Omental fat pad (tissue), 3 donors: ENCODE measurements at regions not wholly inside any gene's neighbourhood (a gene's known extent, or its start where the extent isn't known, plus 50 kb on each side); places are given as distances from the start of the nearest gene placed in this dataset.

Experiments
- ATAC-seq: fragments of 150-250 bp; one replicate; pipeline ENCODE4 v1.9.1; 2016; ENCODE audit warnings: mild to moderate bottlenecking, moderate library complexity; ENCODE audit not compliant: low FRiP score
- DNase-seq: peaks from one replicate; pipeline ENCODE4 v3.0.0-alpha.2; 2019; ENCODE audit warnings: low spot score
- CTCF ChIP-seq, 3 donors: fragments of 450-650 bp; IDR thresholded peaks; one replicate each; pipeline ENCODE4 v1.5.1; 2016 to 2017; ENCODE audit warnings: antibody characterized with exemption in 3 of 3, mild to moderate bottlenecking in 3 of 3, moderate library complexity in 2 of 3

DNA sequence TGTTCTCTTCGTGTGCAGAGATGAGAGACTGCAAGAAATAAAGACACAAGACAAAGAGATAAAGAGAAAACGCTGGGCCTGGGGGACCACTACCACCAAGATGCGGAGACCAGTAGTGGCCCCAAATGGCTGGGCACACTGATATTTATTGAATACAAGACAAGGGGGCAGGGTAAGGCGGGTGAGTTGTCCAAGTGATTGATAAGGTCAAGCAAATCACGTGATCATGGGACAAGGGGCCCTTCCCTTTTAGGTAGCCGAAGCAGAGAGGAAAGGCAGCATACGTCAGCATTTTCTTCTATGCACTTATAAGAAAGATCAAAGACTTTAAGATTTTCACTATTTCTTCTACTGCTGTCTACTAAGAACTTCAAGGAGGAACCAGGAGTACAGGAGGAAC is 762.1 kb downstream of the TNS3 start:
- TF ChIP-seq CTCF (IDR thresholded peaks at IDR 0.05) = no peak
- DNase-seq = no peak
- no peak for ATAC-seq

- TF ChIP-seq CTCF (IDR thresholded peaks at IDR 0.05) = no peak
These were observed 767.2 kb downstream of the TNS3 start for GRCh38 chr7:46814516-46815250.

GRCh38 chr7:46812101-46812675 is 769.7 kb downstream of the TNS3 start:
- TF ChIP-seq CTCF (IDR thresholded peaks at IDR 0.05) = no peak
- DNase-seq = no peak
- no peak for ATAC-seq

More at GRCh38 chr7:46814516-46815250, 767.2 kb downstream of the TNS3 start:
- ATAC-seq (no peak), DNase-seq (no peak)

- DNase-seq = no peak
- no peak for TF ChIP-seq CTCF (IDR thresholded peaks at IDR 0.05)
These were observed 770.4 kb downstream of the TNS3 start for GRCh38 chr7:46811529-46811928.

DNA sequence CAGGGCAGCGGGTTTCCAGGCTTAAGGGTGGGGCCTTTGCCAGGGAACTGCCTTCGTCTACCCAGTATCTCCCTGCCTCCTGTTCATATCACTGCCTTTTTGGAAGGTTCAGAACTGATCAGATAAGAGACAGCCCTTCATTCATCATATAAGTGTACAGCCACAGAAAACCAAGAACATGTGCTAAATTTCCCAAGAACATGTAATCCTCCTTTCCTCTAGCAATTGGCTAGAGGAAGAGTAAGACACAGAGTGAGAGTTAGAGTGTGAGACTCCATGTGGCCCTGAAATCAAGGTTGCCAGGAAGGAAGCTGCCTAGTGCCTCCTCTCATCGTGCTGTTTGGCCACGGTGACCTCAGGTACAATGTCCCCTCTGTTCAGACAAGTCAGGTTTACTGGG is 770.9 kb downstream of the TNS3 start:
- DNase-seq = no peak
- no peak for ATAC-seq
- no peak for TF ChIP-seq CTCF (IDR thresholded peaks at IDR 0.05)

More at GRCh38 chr7:46811529-46811928, 770.4 kb downstream of the TNS3 start:
- ATAC-seq = peak; percentile 69

DNA sequence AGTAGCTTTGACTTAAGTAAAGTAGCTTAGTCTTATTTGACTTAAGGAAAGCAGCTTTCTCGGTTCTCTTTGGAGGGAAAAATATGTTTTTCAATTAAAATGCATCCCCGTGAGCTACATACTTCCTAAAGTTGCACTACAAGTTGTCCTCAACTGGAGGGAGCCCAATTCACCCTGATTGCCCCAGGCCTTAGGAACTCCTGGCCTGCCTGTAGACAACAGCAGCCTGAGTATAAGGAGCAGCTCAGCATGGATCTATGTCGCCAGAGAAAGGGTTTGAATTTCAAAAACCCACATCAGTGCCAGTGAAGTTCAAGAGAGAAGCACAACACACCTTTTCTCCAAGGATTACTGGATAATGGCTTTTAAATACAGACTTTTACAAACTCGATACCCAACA is 772.0 kb downstream of the TNS3 start:
- DNase-seq = no peak
- no peak for TF ChIP-seq CTCF (IDR thresholded peaks at IDR 0.05)
- no peak for ATAC-seq

DNA sequence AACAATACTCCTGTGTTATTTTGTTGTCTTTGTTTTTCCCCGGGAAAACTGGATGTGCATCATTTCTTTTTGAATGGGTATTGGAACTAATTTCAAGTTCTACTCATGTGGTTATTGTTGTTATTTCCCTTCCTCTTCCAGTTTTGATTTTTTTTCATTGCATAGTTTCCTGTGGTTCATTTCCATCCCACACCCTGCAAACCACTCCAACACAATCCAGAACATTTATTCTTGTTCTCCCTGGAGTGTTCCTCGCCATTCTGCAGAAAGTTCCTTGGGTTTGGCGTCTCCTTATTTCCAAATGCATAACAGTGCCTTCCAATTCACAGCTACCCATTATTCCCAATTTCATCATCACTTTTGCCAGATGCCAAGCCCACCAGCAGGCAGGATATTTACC is 775.1 kb downstream of the TNS3 start:
- ATAC-seq (no peak), DNase-seq (no peak)
- TF ChIP-seq CTCF (IDR thresholded peaks at IDR 0.05) = no peak
